HFFc6 (cell line): ENCODE measurements at regions not wholly inside any gene's neighbourhood (a gene's known extent, or its start where the extent isn't known, plus 50 kb on each side); places are given as distances from the start of the nearest gene placed in this dataset.
"Not testable (repeated sequence)": the region's sequence is repeated elsewhere in the genome, so short reads cannot be mapped to it uniquely, and the experiment has no call there.

ENCODE experiments used
- DNase-seq: peaks from one replicate; pipeline ENCODE4 v3.0.0-alpha.2; 2018
- H3K27ac Mint-ChIP-seq: 2 replicates; pipeline ENCODE4 v1.8.0; 2020; ENCODE audit warnings: mild to moderate bottlenecking, mixed read lengths
- H3K27me3 Mint-ChIP-seq: 2 replicates; pipeline ENCODE4 v1.8.0; 2021; ENCODE audit warnings: mild to moderate bottlenecking, moderate library complexity, mixed read lengths; ENCODE audit not compliant: insufficient read depth
- H3K36me3 Mint-ChIP-seq: 2 replicates; pipeline ENCODE4 v1.8.0; 2021; ENCODE audit warnings: low read depth, mixed read lengths
- H3K4me1 Mint-ChIP-seq: 2 replicates; pipeline ENCODE4 v1.8.0; 2020; ENCODE audit warnings: low read depth, mixed read lengths
- H3K4me3 Mint-ChIP-seq: 2 replicates; pipeline ENCODE4 v1.8.0; 2020; ENCODE audit warnings: mild to moderate bottlenecking, moderate library complexity, mixed read lengths
- H3K9me3 Mint-ChIP-seq: 2 replicates; pipeline ENCODE4 v1.8.0; 2020; ENCODE audit warnings: mild to moderate bottlenecking, mixed read lengths
- TF ChIP-seq, protein P1 (sequence below): fragments of 200-600 bp; sonication (generic); IDR thresholded peaks from 2 replicates; pipeline ENCODE4 v1.5.0; 2021; ENCODE audit warnings: antibody characterized with exemption, mild to moderate bottlenecking

DNA sequence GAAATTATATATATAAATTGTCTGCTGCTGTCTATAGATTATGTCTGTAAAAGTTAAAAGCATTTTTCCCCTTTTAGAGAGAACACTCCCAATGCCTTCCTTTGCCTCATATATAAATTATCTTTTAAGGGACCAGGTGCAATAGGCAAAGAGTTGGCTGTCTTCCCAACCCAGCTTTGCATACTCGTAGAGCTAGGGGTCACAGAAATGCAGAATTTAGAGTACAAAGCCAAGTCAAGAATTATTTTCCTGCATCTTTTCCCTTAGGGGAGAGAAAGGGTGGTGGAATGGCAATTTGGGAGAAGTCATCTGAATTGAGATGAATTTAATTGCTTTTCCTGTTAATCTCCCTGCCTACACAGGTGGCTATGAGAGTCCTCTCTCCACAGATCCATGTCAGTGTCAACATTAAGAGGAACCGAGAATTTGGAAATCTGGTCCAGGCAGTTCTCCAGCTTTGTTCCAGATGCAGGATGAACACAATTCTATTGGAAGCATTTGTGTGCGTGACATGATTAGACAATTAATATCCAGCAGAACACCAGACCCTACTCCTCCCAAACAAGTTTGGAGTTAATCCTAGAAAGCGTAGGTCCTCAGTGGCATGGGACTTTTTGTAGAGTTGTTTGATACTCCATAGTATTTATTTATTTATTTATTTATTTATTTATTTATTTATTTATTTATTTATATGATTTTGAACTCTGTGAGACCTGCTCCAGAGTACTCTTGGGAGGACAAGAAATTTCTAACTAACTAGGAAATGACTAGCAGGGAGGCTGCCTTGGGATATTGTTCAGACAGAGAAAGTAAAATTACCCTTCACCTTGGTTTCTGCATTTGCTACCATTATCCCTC is 80.3 kb upstream of the SKAP2 start:
- no peaks in the 10 kb centered on the region for H3K9me3 Mint-ChIP-seq
- peaks cover under 1% of the 10 kb centered on the region for H3K27me3 Mint-ChIP-seq
- DNase-seq, result no peak
- H3K4me1 Mint-ChIP-seq, result no peaks in the 10 kb centered on the region
- TF ChIP-seq, protein P1, sequence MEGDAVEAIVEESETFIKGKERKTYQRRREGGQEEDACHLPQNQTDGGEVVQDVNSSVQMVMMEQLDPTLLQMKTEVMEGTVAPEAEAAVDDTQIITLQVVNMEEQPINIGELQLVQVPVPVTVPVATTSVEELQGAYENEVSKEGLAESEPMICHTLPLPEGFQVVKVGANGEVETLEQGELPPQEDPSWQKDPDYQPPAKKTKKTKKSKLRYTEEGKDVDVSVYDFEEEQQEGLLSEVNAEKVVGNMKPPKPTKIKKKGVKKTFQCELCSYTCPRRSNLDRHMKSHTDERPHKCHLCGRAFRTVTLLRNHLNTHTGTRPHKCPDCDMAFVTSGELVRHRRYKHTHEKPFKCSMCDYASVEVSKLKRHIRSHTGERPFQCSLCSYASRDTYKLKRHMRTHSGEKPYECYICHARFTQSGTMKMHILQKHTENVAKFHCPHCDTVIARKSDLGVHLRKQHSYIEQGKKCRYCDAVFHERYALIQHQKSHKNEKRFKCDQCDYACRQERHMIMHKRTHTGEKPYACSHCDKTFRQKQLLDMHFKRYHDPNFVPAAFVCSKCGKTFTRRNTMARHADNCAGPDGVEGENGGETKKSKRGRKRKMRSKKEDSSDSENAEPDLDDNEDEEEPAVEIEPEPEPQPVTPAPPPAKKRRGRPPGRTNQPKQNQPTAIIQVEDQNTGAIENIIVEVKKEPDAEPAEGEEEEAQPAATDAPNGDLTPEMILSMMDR, result no peak
- H3K4me3 Mint-ChIP-seq, result no peak overlapping the region
- no peak overlapping the region for H3K27ac Mint-ChIP-seq
- no peaks in the 10 kb centered on the region for H3K36me3 Mint-ChIP-seq

DNA sequence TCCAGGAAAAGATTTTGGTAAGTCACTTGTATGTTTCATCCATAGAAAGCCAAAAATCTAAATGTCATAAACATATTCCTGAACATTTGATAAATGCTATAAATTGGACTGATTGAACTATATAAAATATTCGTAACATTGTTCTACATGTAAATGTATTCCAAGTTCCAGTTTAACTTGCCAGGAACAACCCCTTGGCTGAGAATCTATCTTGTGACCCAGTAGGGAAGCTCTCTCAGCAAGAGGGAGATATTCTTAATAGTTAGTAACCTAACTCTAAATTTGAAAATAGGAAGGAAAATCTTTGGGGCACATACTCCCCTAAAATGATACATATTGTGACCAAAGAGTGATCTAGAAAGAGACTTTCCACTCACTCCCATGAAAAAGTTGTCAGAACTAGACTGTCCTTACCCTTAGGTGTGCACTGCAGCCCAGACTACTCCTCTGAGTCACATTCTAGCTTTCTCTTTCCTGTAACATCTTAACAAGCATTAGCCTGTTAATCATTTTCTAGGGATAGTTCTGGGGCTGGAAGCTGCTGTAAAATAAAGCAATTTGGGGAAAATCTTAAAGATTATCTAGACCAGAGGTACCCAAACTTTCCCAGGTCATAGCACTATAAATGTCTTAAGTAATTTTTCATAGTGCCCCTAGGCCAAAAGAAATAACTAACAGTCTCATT is 73.7 kb upstream of the SKAP2 start:
- TF ChIP-seq, protein P1, result no peak
- no peak for DNase-seq
- Mint-ChIP-seq H3K4me3 (no peak overlapping the region), H3K27me3 (peaks cover 7% of the 10 kb centered on the region; the same call in 1 of the 2 replicates), H3K9me3 (no peaks in the 10 kb centered on the region), H3K27ac (no peak overlapping the region), H3K4me1 (no peaks in the 10 kb centered on the region), H3K36me3 (no peaks in the 10 kb centered on the region)

DNA sequence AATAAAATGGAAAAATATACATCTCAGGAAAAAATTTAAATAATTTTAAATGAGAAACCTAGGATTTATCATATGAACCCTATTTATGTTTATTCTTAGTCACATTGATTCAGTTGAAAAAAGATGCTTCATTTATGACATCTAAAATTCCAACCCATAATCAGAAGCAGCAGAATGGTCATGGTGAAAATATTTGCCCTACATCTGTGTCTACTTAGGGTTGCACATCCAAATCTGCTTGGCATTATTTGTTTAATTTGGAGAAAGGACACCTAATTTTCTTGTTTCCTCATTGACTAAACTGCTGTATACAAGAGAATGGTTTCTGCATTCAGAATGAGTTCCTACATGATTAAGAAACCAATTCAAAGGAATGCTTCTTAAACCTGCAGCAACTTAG is 72.9 kb upstream of the SKAP2 start:
- TF ChIP-seq, protein P1, result no peak
- peaks cover 7% of the 10 kb centered on the region; the same call in 1 of the 2 replicates for H3K27me3 Mint-ChIP-seq
- H3K36me3 Mint-ChIP-seq, result no peaks in the 10 kb centered on the region
- no peaks in the 10 kb centered on the region for H3K9me3 Mint-ChIP-seq
- no peak overlapping the region for H3K27ac Mint-ChIP-seq
- DNase-seq, result no peak
- no peak overlapping the region for H3K4me3 Mint-ChIP-seq
- H3K4me1 Mint-ChIP-seq, result no peaks in the 10 kb centered on the region

DNA sequence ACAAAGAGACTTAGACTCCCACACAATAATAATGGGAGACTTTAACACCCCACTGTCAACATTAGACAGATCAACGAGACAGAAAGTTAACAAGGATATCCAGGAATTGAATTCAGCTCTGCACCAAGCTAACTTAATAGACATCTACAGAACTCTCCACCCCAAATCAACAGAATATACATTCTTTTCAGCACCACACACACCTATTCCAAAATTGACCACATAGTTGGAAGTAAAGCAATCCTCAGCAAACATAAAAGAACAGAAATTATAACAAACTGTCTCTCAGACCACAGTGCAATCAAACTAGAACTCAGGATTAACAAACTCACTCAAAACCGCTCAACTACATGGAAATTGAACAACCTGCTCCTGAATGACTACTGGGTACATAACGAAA is 68.2 kb upstream of the SKAP2 start:
- not testable (repeated sequence) for H3K4me1 Mint-ChIP-seq, H3K4me3 Mint-ChIP-seq, DNase-seq, H3K27ac Mint-ChIP-seq, H3K9me3 Mint-ChIP-seq, H3K36me3 Mint-ChIP-seq, H3K27me3 Mint-ChIP-seq

DNA sequence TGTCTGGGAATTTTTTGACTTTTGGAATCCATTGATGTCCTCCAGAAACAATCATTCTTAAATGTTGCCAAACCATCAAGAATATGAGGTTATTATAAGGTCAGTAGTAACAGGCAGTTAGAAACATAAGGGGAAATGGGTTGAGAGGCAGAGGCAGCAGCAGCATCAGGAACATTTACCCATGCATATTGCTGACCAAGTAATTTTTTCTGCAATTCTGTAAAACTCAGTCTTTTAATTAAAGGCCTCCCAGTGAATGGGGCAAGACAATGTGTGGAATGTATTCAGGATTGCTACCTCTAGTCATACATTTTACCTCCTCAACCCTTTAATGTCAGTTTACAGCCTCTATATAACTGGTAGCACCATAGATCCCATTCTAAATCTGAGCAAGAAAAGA is 66.5 kb upstream of the SKAP2 start:
- Mint-ChIP-seq H3K36me3 (no peaks in the 10 kb centered on the region), H3K4me3 (no peak overlapping the region), H3K27me3 (0 out of 2 replicates have a peak, but pooled peaks cover under 1% of the 10 kb centered on the region), H3K4me1 (no peaks in the 10 kb centered on the region), H3K9me3 (no peaks in the 10 kb centered on the region), H3K27ac (no peak overlapping the region)
- no peak for DNase-seq
- TF ChIP-seq, protein P1, result no peak

DNA sequence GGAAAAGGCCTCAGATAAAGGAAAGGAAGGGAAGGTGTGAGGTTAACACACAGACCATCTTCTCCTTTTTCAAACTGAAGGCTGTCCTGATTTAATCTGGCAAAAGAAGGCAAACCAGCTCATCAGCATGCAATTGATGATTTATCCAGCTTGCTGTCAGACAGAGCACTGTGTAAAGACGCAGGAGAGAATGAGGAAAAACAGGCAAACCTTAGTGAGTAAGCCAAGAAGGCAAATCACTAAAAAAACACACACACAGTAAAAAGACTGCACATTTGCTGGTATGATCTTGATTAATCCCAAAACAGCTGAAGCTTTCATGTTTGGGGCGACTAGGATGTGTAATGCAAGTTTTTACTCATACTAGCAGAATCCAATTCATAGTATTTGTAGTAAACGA is 65.8 kb upstream of the SKAP2 start:
- H3K36me3 Mint-ChIP-seq, result no peaks in the 10 kb centered on the region
- no peak for DNase-seq
- TF ChIP-seq, protein P1, result no peak
- no peaks in the 10 kb centered on the region for H3K4me1 Mint-ChIP-seq
- H3K9me3 Mint-ChIP-seq, result no peaks in the 10 kb centered on the region
- no peak overlapping the region for H3K27ac Mint-ChIP-seq
- H3K27me3 Mint-ChIP-seq, result no peaks in the 10 kb centered on the region
- H3K4me3 Mint-ChIP-seq, result no peak overlapping the region
